ENCODE measurements at regions not wholly inside any gene's neighbourhood (a gene's known extent, or its start where the extent isn't known, plus 50 kb on each side); places are given as distances from the start of the nearest gene placed in this dataset.

DNA sequence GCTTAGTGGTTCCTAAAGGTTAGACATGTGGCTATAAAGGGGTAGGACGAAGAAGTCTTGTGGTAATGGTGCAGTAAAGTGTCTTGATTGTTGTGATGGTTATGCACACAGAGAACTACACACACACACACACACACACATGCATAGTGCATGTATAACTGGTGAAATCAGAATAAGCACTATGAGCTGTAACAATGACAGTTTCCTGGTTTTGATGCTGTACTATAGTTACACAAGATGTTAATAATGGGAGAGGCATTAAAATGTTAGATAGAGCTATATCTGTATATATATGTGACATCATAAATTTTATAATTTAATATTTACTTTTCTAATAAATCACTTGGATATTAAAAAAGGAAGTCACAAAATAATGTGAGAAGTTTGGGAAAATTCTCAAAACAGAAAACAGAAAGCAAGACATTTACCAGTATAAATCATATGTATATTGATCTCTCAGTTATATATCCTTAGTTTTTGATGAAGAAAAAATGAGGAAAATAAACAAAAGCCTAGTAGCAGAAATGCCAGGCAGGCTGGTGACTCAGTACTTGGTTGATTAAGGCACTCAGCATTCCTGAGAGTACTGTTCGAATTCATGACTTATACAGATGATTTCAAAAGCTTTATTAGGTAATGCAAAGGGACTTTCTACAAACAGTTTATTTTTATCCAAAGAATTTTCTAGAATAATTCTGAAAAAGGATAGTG, 350.5 kb upstream of the DAB2 start:
- TF ChIP-seq POLR2A (IDR thresholded peaks at IDR 0.05), result no peak
- TF ChIP-seq, protein P1, sequence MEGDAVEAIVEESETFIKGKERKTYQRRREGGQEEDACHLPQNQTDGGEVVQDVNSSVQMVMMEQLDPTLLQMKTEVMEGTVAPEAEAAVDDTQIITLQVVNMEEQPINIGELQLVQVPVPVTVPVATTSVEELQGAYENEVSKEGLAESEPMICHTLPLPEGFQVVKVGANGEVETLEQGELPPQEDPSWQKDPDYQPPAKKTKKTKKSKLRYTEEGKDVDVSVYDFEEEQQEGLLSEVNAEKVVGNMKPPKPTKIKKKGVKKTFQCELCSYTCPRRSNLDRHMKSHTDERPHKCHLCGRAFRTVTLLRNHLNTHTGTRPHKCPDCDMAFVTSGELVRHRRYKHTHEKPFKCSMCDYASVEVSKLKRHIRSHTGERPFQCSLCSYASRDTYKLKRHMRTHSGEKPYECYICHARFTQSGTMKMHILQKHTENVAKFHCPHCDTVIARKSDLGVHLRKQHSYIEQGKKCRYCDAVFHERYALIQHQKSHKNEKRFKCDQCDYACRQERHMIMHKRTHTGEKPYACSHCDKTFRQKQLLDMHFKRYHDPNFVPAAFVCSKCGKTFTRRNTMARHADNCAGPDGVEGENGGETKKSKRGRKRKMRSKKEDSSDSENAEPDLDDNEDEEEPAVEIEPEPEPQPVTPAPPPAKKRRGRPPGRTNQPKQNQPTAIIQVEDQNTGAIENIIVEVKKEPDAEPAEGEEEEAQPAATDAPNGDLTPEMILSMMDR (IDR thresholded peaks at IDR 0.05), result no peak
- TF ChIP-seq POLR2AphosphoS5 (IDR thresholded peaks at IDR 0.05), result no peak
